Suppressor macrophage treated with lipopolysaccharide for 4 hours (primary cell): ENCODE measurements at regions not wholly inside any gene's neighbourhood (a gene's known extent, or its start where the extent isn't known, plus 50 kb on each side); places are given as distances from the start of the nearest gene placed in this dataset.

Experiments
- DNase-seq: peaks from one replicate; pipeline ENCODE4 v3.0.0-alpha.2; 2020

DNA sequence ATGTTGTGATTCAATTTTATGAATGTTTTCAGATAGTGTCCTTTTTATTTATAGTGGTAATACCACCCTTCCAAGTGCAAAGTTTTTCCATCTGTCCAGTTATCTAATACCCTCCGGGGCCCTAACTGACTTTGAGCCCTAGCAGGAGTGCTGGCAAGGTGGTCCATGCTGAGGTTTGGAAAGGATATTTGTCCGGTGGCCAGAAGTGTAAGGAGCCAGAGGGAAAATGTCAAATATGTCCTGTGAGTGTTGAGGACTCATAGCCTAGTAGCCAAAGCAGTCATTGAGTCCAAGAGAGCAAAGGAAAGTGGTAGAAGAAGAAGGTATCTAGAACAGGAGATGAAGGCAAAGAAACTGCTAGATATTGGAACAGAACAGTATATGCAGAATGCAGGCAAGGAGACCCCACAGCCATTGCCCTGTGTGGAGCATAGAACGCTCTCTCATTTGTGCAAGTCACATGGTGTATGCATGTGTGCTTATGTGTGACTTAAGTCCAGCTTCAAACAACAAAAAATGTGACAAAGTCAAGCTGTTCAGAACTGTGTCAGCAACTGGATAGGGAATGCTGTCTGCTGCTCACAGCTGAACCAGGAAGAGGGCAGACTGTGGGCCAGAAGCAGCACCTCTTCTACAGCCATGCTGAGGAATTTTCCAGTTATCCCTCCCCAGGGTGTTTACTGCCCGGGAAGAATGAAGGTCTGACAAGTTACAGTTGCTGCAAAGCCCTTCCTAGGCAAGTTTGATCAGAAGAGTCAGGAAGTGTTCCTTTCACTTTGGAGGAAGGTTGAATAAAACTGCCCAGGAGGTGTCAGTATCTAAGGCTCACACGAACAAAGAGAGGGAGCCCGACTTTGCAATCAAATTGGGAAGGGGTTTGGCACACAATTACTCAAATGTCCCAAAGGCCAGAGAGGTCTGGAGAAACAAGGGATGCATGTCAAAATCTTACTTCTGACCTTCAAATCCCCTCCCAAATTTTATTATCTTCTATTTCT lies 463.3 kb upstream of the DMAC1 start:
- DNase-seq, result no peak

DNA sequence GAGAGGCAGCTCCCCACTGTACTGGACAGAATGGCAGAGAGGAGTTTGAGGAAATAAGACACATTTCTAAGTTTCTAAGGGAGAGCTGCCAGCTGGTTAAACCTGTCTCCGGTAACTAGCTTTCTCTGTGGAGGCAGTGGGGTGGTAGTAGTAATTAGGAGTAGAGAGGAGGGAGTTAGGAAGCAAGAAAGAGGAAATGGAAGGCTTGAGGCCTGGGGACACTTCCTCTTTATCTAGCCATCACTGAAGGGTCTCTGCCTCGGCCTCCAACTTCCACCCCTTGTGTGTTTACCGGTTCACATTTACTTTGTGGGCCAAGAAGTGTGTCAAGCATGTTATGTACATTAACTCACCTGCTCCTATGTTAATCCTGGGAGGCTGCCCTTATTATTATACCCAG lies 462.2 kb upstream of the DMAC1 start:
- no peak for DNase-seq

DNA sequence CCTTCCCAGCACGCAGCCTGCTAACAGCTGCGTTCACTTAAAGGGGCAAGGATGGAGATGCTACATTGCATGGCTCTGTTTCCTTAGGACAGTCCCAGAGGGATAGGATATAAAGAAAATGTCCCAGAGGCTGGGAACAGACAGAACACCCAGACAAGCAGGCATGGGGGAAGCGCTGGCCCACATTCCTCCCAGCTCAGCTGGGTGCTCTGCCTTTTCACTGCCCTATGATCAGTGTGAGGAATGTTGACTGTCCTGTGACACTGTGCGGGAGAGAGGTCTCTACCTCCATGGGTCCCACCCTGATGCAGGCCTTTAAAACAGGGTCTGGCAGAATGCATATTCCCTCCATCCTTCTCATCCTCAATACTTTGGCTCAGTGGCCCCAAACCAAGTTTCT lies 459.4 kb upstream of the DMAC1 start:
- DNase-seq, result no peak

DNA sequence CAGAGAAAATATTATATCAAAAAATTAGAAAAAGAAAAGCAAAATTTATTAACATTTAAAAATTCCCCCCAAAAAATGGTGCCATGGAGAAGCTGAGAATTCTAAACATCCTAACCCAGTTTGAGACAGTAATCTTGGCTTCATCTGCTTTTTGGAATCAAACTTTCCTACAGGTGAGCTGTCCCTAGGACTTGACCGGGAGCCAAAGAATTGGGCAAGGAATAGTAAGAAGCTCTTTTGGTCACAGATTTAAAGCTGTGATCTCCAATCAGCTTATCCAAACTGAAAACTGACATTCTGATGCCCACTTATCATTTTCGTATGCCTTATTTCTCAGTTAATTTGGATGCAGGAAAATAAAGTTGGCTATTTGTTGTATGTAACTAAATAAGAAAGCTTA lies 457.3 kb upstream of the DMAC1 start:
- DNase-seq, result no peak

DNA sequence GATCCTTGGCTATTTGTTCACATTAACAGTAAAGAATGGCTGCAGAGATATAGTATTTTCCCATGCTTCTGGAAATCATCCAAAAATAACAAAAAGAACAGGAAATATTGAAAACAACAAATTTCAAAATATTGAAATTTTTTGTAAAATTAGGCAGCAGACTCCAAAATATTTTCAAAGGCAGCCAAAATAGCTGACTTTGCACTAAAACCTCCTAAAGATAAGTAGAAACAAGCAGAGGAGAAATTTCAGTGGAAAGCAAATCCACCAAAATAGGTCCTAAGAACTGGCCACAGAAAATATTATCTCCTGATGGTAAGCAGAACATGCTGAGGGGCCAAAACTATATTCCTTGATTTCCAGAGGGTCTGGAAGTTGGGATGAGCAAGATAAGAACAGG lies 456.3 kb upstream of the DMAC1 start:
- DNase-seq, result no peak

DNA sequence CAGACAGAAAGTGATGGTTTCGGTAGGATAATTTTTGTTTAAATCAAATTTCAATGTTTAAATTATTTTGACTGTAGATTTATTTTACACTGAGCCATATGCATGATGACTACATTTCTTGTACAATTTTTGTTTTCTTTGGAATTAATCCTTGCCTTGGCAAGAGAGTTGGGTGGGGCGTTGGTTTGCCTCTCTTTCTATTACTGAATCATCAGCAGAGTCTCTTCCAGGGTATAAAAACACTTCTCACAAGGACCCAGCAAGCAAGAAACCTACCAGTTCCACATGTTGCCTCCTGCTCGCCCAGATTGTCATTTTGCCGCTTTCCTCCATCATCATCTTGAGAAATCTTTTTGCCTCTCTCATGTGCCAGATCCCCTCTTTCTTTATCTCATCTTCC lies 455.0 kb upstream of the DMAC1 start:
- DNase-seq, result no peak

DNA sequence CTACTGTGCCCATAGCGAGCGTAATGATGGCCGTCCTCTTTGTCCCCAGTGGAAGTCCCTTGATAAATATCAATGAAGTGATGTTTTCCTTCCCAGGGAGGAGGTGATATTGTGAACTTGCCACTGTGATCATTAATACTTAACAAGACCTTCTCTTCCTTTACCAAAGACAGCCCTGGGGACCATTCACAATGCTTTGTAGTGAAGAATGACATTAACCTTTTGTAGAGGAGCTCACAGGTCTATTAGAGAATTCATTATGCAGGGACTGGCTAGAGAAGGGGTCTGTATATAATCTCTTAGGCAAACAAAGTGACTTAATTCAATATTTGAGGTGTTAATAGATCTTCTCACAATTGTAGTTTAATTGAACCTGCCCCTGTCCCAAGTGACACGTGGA lies 452.9 kb upstream of the DMAC1 start:
- no peak for DNase-seq

DNA sequence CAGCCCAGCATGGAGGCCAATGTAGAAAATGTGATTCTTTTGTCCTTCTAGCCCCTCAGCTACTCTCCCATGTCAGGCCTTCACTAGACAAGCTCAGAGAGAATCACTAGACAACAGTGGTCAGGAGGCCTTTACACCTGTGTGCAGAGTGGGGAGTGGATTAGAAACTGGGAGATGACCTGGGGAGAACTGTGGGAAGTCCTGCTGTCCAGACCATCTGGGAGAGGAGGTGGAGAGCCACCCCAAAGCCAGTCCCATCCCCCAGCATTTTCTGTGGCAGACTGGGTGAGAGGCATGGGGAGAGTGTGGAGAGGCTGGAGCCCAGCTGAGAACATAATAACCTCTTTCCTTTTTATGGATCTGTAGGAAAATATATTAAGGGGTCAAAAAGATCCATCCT lies 452.0 kb upstream of the DMAC1 start:
- DNase-seq, result no peak

DNA sequence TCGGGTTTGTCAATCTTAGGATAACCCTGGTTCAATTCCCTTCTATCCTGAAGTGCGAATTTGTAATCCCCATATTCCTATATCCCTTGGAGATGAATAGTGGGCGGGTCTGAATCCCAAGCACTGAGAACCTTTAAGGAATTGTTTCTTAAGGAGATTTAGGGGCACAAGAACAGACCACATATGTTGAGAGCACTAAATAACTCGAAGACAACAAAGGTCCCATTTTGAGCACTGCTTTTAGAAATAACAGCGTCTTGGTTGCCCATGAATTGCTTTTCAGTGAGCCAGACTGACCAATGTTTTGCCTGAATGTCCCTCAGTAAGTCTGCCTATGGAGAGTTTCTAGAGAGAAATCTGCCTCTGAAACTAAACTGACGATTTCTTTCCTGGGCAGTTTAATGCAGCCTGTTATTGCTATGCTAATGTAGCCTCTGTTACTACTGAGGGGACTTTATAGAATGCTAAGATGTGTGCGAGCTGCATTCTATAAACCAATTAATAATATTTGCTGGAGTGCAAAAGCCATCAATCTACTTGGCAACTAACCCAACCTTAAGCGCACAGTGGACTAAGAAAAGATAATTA lies 445.0 kb upstream of the DMAC1 start:
- no peak for DNase-seq

DNA sequence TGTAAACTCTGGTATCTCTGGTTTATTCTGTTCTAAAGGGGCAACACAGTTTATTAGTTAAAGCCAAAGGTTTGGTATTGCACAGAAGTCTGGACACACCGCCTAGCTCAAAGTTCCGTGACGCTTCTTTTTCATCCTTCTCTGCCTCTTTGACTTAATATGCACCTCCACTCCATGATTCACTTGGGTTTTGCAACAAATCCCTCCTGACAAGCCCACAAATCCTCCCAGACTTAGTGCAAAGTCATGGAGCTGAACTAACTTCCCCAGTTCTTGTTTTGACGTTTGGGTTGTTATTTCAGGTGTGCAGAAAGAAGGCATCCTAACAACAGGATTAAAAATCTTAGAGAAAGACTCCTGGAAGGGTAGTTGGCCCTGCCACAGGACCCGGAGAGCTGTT lies 441.6 kb upstream of the DMAC1 start:
- no peak for DNase-seq

DNA sequence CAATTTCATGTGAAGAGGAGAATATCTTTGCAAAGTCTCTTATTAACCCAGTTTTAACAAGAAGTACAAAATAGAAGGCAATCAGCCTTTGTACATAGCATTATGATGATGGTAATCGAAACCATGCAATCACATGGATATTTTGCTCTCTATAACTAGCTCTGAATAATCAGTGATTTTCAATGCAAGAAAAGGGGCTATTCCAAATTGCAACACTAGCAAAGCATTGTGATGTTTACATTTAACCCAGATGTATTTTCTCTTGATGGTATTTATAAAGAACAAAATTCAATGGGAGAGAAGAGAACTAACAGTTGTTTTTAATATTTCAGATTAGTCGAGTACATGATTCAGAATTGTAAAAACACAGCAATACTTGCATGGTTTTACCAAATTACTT lies 437.5 kb upstream of the DMAC1 start:
- DNase-seq, result no peak

DNA sequence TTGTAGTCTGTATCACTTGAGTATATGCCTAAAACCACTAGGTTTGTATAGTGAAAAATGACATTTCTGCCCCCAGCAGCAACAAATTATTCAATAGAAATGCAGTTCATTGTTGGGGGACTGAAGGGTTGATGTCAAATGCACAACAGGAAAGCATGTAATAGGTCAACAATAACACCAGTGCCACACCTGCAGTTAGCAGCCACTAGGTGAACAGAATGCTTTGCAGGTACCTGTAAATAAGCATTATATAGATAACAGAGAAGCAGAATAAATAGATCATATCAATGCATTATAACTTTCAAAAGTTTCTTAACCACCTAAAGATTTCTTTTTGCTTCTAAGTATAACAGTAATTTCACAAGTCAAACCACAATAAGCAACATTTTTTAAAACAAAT lies 435.9 kb upstream of the DMAC1 start:
- DNase-seq, result no peak

DNA sequence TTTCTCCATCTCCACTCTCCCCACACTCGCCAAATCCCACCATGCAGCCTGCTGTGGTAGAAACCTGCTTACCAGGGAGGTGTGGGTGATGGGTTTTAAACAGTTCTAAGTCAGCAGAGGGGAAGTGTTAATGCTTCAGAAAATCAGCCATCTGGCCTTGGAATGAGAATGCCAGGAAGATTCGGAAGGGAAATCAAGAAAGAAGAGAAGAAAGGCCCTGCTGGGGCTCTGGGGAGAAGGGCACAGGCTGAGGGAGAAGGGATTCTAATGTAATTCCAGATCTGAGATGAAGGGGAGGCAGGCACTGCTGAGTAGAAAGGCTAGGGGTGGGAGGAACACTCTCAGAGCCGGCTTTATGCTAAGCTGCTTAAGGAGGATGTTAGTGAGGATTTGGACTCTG lies 434.7 kb upstream of the DMAC1 start:
- no peak for DNase-seq

DNA sequence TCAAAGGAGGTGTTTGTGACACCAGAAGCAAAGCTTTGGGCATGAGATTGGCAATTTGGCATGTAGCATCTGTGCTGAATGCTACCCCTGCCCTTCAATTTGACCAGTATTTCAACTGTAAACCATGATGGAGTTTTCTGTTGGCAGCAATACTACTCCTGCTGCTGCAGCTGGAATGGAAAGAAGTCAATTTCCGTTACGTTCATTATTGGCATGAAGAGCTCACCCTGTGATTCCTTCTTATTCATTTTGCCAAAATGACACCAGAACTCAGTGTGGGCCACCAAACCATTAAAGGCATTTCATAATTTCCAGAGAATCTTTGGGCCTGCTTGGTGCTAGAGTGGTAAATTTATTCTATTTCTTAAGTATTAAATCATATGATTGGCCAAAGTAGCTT lies 433.1 kb upstream of the DMAC1 start:
- DNase-seq, result no peak

DNA sequence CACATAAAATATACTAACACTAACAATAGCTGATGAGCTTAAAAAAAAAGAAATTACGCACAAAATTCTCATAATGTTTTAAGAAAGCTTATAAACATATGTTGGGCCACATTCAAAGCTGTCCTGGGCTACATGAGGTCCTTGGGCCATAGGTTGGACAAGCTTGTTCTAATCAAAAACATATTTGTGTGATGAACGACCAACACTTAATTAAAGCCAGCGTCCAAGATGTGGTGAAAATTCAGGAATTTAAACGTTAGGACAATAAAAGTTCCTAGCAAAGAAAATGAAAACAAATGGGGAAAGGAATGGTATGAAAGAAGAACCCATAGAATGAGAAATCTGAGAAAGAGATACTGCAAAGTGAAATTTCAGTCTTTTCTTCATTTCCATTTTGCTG lies 429.6 kb upstream of the DMAC1 start:
- no peak for DNase-seq

DNA sequence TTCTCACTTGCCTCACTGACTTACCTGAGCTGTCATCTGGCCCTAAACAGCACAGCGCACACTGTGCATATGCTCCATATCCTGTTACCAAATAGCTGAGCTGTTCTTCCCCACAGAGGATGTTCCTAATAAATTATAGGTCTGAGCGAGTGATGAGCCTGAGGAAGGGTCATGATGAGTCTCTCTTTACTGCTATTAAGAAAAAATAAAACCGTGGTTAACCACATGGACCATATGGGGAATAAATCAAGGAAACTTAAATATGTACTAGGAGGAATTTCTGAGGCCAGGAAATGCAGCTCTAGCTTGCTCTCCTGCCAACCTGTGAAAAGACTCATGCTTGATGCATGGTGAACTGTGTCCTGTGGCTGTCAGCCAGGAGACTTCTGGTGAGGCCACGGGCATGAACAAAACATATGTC lies 424.8 kb upstream of the DMAC1 start:
- no peak for DNase-seq

DNA sequence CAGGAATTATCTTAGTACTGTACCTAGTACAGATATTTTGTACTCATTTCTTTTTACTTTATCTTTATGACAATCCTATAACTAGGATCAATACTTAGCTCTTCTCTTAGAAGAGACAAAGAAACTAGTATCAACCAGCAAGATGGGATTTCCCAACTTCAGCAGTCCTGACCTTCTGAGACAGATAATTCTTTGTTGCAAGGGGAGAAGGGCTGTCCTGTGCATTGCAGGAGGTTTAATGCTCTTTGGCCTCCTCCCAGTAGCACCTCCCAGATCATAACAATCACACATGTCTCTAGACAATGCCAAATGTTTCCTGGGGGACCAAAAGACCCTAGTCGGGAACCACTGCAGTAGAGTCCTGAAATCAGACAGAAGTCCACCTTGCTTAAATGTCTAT lies 424.3 kb upstream of the DMAC1 start:
- DNase-seq, result no peak

DNA sequence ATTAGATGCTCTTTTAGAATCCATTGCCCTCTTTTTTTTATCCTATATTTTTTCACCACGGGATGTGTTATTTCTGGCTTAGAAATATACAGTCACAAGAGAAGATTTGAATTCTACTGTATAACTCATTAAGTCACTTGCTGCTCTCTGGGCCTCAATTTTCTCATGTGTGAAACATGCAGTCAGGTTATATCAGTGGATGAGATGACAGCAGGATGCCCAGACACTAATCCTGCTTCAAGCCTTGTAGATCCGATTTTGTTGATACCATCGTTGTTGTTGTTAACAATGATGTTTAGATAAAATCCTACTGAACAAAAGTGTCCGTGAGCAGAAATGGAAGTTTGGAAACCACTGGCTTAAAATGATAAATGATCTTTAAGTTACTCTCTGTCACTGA lies 421.9 kb upstream of the DMAC1 start:
- no peak for DNase-seq

DNA sequence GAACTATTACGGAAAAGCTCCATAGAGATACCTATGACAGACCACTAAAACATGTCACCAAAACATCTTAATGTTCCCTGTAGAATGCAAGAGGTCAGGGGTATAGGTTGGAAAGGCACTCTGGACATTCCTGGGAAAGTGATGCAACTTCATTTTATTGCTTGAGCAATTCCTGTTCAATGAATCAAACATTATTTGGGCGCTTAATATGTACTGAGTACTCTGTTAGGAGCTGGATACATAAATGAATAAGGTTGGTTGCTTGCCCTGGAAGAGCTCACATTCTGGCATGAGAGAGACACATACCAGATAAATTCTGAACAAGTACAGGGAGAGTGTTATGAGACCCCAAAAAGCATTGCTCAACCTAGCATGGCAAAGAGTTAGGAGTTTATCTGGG lies 408.9 kb upstream of the DMAC1 start:
- no peak for DNase-seq

DNA sequence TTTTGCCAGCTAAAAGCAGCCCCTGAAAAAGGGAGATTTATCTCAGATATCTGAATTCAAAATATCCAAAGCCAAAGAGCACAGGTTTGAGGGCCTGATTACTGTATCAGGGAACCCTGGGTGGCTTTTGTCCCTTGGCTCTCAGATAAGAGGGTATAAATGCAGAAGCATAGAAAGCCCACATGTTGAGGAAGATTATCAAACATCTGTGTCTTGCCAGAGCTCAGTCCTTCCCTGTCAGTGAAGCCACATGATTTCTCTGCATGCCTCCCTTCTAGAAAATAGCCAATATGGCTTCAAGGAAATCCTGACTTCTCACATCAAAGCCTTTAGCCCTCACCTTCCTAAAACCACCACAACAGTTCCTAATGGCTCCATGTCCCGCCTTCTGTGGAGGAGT lies 408.0 kb upstream of the DMAC1 start:
- no peak for DNase-seq

DNA sequence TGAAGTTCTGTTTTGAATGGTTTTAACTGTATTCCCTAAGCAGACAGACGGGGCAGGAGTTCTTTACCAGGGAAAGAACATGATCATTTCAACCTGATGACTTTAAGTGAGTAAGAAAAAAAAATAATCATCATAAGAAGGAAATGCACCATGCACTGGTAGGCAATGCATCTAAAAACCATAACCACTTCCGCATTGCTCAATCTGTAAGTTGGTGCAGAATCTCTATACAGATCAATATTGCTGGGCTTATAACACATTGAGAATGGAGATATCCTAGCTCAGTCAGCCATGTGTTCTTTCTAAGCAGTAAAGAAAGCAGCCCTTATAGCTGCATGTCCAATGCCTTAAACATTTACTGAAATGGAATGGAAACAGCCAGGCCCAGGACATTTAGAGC lies 407.1 kb upstream of the DMAC1 start:
- no peak for DNase-seq

DNA sequence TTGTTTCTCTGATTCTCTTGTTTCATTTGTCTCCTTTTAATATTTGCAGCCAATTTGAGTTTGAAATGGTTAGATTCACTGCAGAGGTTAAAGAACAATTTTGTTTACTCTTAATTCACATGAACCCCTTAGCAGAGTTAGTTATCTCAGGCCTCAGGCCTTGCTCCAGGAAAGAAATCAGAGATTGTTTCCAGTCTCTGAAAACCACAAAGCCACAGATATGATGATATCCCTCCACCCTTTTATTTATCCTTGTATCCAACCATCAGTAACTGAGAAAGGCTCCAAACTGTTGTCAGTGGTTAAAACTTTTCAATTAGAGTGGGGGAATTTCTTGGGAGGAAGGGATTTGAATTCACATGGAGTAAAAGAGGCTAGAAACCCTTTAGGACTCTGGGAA lies 406.0 kb upstream of the DMAC1 start:
- DNase-seq, result no peak

DNA sequence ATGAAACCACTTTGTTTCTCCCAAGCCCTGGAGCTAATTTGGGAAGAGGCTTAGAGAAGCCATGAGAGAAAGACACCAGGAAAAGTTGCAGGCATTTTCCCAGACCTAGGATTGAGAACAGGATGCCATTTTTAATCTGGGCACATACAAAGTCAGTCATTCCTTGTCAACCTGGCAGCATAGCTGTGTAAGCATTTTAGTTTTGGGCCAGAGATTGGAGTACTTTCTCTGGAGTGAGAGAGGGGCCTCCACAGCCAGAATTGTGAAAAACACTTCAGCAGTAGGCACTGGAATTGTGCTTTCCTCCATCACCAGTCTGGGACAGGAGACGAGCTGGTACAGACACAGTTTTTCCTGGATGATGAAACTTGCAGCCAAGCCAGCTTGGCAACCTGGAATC lies 390.3 kb upstream of the DMAC1 start:
- no peak for DNase-seq

DNA sequence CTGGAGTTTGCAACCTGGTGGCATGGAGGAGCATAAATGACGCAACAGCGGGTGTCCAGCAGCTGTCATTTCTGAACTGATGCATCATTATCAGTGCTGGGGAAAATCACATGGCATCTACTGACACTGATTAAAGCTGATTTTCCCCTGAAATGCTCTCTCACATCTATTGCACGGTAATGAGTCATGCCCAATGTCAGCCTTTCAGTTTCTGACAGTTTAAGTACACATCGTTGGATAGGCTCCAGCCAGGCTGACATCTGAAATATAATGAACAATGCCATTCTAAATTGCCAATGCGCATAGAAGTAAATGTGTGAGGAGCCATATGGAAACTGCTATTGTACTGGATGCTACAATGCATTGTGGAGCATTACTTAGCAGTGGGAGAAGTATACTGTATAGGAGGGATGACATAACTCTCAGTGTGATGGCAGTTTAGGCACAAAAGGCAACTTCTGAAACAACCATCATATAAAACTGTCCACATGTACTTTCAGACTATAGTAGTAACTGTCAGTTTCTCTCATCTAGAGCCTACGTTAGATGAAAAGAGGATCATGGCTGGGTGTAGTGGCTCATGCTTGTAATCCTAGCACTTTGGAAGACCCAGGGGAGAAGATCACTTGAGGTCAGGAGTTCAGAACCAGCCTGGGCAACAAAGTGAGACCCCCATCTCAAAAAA lies 389.3 kb upstream of the DMAC1 start:
- peak; percentile 8 for DNase-seq
